IMR-90 (cell line): ENCODE measurements at regions not wholly inside any gene's neighbourhood (a gene's known extent, or its start where the extent isn't known, plus 50 kb on each side); places are given as distances from the start of the nearest gene placed in this dataset.

Experiments
- ATAC-seq: fragments of 200-7000 bp; cut with Tn5 transposase; 2 replicates; pipeline ENCODE4 v1.9.1; 2020; ENCODE audit warnings: low read depth, mild to moderate bottlenecking, moderate library complexity
- BruUV-seq: library from RNA; stranded (reverse); fragments of 400-500 nt; replicated peaks from 2 replicates; lab custom pipeline; 2021; lab: Mats Ljungman, UMichigan
- CTCF ChIA-PET: fragments of 300-600 bp; formaldehyde crosslinking; extraction: SDS; loops from one replicate; lab custom pipeline; 2021; ENCODE audit warnings: antibody characterized with exemption; lab: Yijun Ruan, JAX
- POLR2A ChIA-PET: fragments of 300-600 bp; sonication (Branson Sonifier 250); formaldehyde crosslinking; loops from one replicate; lab custom pipeline; 2022; ENCODE audit warnings: antibody characterized with exemption; ENCODE audit not compliant: unreplicated experiment; lab: Charles Lee
- DNase-seq: peaks from one replicate; pipeline ENCODE4 v3.0.0; 2013
- H2AFZ ChIP-seq: replicated peaks from 2 replicates; pipeline ENCODE3; 2013; ENCODE audit warnings: low read length, mild to moderate bottlenecking; ENCODE audit not compliant: poor library complexity
- H2AK5ac ChIP-seq: 2 replicates; pipeline ENCODE4 v1.6.1; 2013; ENCODE audit warnings: low read depth, low read length, inconsistent platforms
- H2AK9ac ChIP-seq: replicated peaks from 2 replicates; pipeline ENCODE3; 2013; ENCODE audit warnings: mild to moderate bottlenecking, low read depth, low read length, moderate library complexity; ENCODE audit not compliant: poor library complexity
- H2BK120ac ChIP-seq: 2 replicates; pipeline ENCODE4 v1.6.1; 2013; ENCODE audit warnings: low read depth, low read length, inconsistent platforms
- H2BK15ac ChIP-seq: 3 replicates; pipeline ENCODE4 v1.6.1; 2013; ENCODE audit warnings: low read depth, low read length, inconsistent platforms
- H2BK20ac ChIP-seq: 2 replicates; pipeline ENCODE4 v1.6.1; 2013; ENCODE audit warnings: low read depth, mild to moderate bottlenecking, inconsistent platforms, low read length, moderate library complexity
- H2BK5ac ChIP-seq: 2 replicates; pipeline ENCODE4 v1.6.1; 2013; ENCODE audit warnings: mild to moderate bottlenecking, low read depth, low read length, inconsistent platforms; ENCODE audit not compliant: poor library complexity, severe bottlenecking
- H3K14ac ChIP-seq: replicated peaks from 2 replicates; pipeline ENCODE4 v1.6.1; 2013; ENCODE audit warnings: low read depth, low read length, inconsistent platforms
- H3K18ac ChIP-seq: 2 replicates; pipeline ENCODE4 v1.6.1; 2013; ENCODE audit warnings: low read depth, low read length, control low read depth
- H3K23ac ChIP-seq: 2 replicates; pipeline ENCODE4 v1.6.1; 2013; ENCODE audit warnings: low read depth, low read length, inconsistent platforms
- H3K27ac ChIP-seq: 2 replicates; pipeline ENCODE4 v1.5.1; 2013; ENCODE audit warnings: mild to moderate bottlenecking, control low read depth, low read length; ENCODE audit not compliant: insufficient read depth
- H3K27me3 ChIP-seq: 2 replicates; pipeline ENCODE4 v1.6.1; 2013; ENCODE audit warnings: low read length; ENCODE audit not compliant: control insufficient read depth, insufficient read depth
- H3K36me3 ChIP-seq: 2 replicates; pipeline ENCODE4 v1.6.1; 2013; ENCODE audit warnings: low read length, mixed read lengths; ENCODE audit not compliant: control insufficient read depth, insufficient read depth
- H3K4ac ChIP-seq: 2 replicates; pipeline ENCODE4 v1.6.1; 2013; ENCODE audit warnings: low read depth, low read length, inconsistent platforms
- H3K4me1 ChIP-seq: 2 replicates; pipeline ENCODE4 v1.6.1; 2013; ENCODE audit warnings: low read length, mixed read lengths; ENCODE audit not compliant: control insufficient read depth, insufficient read depth
- H3K4me2 ChIP-seq: 2 replicates; pipeline ENCODE4 v1.6.1; 2013; ENCODE audit warnings: low read depth, mild to moderate bottlenecking, control low read depth, low read length, moderate library complexity
- H3K4me3 ChIP-seq: 2 replicates; pipeline ENCODE4 v1.5.1; 2013; ENCODE audit warnings: low read depth, mild to moderate bottlenecking, control low read depth, low read length, moderate library complexity; ENCODE audit not compliant: insufficient read depth
- H3K56ac ChIP-seq: 2 replicates; pipeline ENCODE4 v1.6.1; 2013; ENCODE audit warnings: low read length, inconsistent platforms; ENCODE audit not compliant: insufficient read depth; ENCODE audit errors: extremely low read depth
- H3K79me1 ChIP-seq, 2 experiments: 2 replicates each; pipeline ENCODE4 v1.6.1; 2013; ENCODE audit warnings: low read length in 2 of 2, inconsistent platforms in 1 of 2, low read depth in 1 of 2
- H3K9ac ChIP-seq: 2 replicates; pipeline ENCODE4 v1.6.1; 2013; ENCODE audit warnings: low read depth, low read length, control low read depth
- H3K9me1 ChIP-seq: 2 replicates; pipeline ENCODE4 v1.6.1; 2013; ENCODE audit warnings: low read length, inconsistent platforms; ENCODE audit not compliant: insufficient read depth
- H3K9me3 ChIP-seq: 2 replicates; pipeline ENCODE4 v1.6.1; 2013; ENCODE audit warnings: low read length; ENCODE audit not compliant: control insufficient read depth, insufficient read depth
- H4K20me1 ChIP-seq: 2 replicates; pipeline ENCODE4 v1.6.1; 2013; ENCODE audit warnings: low read length, inconsistent platforms; ENCODE audit not compliant: insufficient read depth
- H4K5ac ChIP-seq: 2 replicates; pipeline ENCODE4 v1.6.1; 2013; ENCODE audit warnings: mild to moderate bottlenecking, low read depth, low read length, control low read depth
- H4K8ac ChIP-seq, 2 experiments: 2 replicates each; pipeline ENCODE4 v1.6.1; 2013; ENCODE audit warnings: low read depth in 2 of 2, low read length in 2 of 2, control low read depth in 1 of 2, inconsistent platforms in 1 of 2
- H4K91ac ChIP-seq: 2 replicates; pipeline ENCODE4 v1.6.1; 2013; ENCODE audit warnings: low read depth, low read length, inconsistent platforms; ENCODE audit not compliant: insufficient read depth
- CEBPB ChIP-seq: IDR thresholded peaks from 2 replicates; pipeline ENCODE4 v1.6.1; 2012; ENCODE audit warnings: low read depth, low read length, improper control_type of control experiment
- FOS ChIP-seq: fragments of 150-350 bp; IDR thresholded peaks from 2 replicates; pipeline ENCODE4 v1.6.1; 2016; ENCODE audit warnings: low read depth, low read length
- MAFK ChIP-seq: IDR thresholded peaks from 2 replicates; pipeline ENCODE4 v1.6.1; 2012; ENCODE audit warnings: low read depth, low read length, improper control_type of control experiment
- NFE2L2 ChIP-seq: fragments of 150-350 bp; IDR thresholded peaks from 2 replicates; pipeline ENCODE4 v1.6.1; 2016; ENCODE audit warnings: low read depth, mild to moderate bottlenecking, low read length
- POLR2A ChIP-seq: IDR thresholded peaks from 2 replicates; pipeline ENCODE4 v1.6.1; 2012; ENCODE audit warnings: mild to moderate bottlenecking, low read depth, low read length
- RAD21 ChIP-seq: IDR thresholded peaks from 2 replicates; pipeline ENCODE4 v1.6.1; 2012; ENCODE audit warnings: low read length, improper control_type of control experiment
- RCOR1 ChIP-seq: IDR thresholded peaks from 2 replicates; pipeline ENCODE4 v1.6.1; 2012; ENCODE audit warnings: mild to moderate bottlenecking, low read length, improper control_type of control experiment; ENCODE audit not compliant: insufficient replicate concordance
- SMC3 ChIP-seq: fragments of 150-350 bp; IDR thresholded peaks from 2 replicates; pipeline ENCODE4 v1.6.1; 2016; ENCODE audit warnings: low read depth, mild to moderate bottlenecking, antibody characterized with exemption, low read length, moderate library complexity
- WGBS, 2 experiments: methylation state at CpG; one replicate each; pipeline versions ENCODE4 v1.1.5 to v1.1.7; 2013; ENCODE audit warnings: missing lambda C conversion rate in 2 of 2; ENCODE audit not compliant: insufficient read length in 1 of 2; ENCODE audit errors: extremely low coverage in 2 of 2; 5-methylcytosine and 5-hydroxymethylcytosine counted together
- dilution Hi-C: fragments of 300-500 bp; cut with HindIII; formaldehyde crosslinking; loops from one replicate; pipeline ENCODE4 v1.14.3; 2018; ENCODE audit warnings: low sequenced_read_pairs; ENCODE audit not compliant: unreplicated experiment
- in situ Hi-C: fragments of 300-500 bp; cut with MboI; formaldehyde crosslinking; loops from 3 replicates; pipeline ENCODE4 v1.14.3; 2019; ENCODE audit warnings: low sequenced_read_pairs, inconsistent platforms, mixed read lengths
- intact Hi-C: fragments of 100-400 bp; cut with micrococcal nuclease; formaldehyde crosslinking; loops from 2 replicates; pipeline ENCODE4 v1.10.0; 2022
- TF ChIP-seq, protein P1 (sequence below): conservative IDR thresholded peaks from 2 replicates; pipeline ENCODE4 v1.5.1; 2012; ENCODE audit warnings: mild to moderate bottlenecking, low read depth, low read length, improper control_type of control experiment
- TF ChIP-seq, protein P2 (sequence below): fragments of 150-350 bp; IDR thresholded peaks from 2 replicates; pipeline ENCODE4 v1.6.1; 2016; ENCODE audit warnings: low read depth, mild to moderate bottlenecking, low read length, moderate library complexity, borderline replicate concordance

DNA sequence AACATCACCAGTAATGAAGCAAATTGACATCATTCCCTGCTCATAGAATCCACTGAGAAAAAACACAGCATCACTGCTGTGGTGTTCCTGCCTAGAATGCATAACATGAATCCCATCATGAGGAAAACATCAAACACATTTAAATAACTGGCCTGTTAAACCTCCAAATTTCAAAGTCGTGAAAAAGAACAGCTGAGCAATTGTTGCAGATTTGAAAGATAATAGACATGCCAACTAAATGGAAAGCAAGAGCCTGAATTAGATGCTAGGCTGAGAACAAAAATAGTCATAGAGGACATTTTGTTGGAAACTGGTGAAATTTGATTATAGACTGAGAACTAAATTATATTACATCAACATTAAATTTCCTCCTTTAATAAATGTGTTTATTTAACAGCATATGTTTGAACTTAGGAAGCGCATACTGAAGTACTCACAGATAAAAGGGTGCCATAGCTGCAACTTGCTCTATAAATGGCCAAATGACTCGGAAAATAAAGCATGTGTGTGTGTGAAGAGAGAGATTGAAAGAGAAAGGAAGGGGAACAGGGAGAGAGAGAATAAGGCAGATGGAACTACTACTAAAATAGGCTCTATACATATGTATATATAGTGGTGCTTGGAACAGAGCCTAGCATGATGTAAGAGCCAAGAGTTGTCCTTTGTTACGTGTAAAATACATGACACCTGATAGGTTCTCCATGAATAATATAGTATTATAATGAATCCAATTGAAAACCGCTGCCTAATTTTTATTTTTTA lies 305.0 kb upstream of the MON1B start:
- intact Hi-C loops (no loop called here), dilution Hi-C loops (no loop called here), in situ Hi-C loops (no loop called here)
- no CpG with 5 or more reads among the region's 5 CpGs for WGBS, 2 experiments
- H4K8ac ChIP-seq = no peak overlapping the region
- H2AK5ac ChIP-seq = no peak overlapping the region
- H3K4ac ChIP-seq = no peak overlapping the region
- no peaks in the 10 kb centered on the region for H3K79me1 ChIP-seq
- no peak overlapping the region for H4K91ac ChIP-seq
- no peaks in the 10 kb centered on the region for H4K20me1 ChIP-seq
- DNase-seq (no peak), ATAC-seq (no peak)
- no peak overlapping the region for H2BK5ac ChIP-seq
- no TSS peak for BruUV-seq
- no peak overlapping the region for H3K27ac ChIP-seq
- no peaks in the 10 kb centered on the region for H3K9me1 ChIP-seq
- no peak overlapping the region for H3K18ac ChIP-seq
- H3K14ac ChIP-seq = no peak overlapping the region
- H3K4me2 ChIP-seq = no peak overlapping the region
- H3K4me1 ChIP-seq = no peaks in the 10 kb centered on the region
- H3K9ac ChIP-seq = no peak overlapping the region
- H3K4me3 ChIP-seq = no peak overlapping the region
- H3K56ac ChIP-seq = no peak overlapping the region
- TF ChIP-seq FOS (no peak), MAFK (no peak), NFE2L2 (no peak), POLR2A (no peak), RCOR1 (no peak), SMC3 (no peak), CEBPB (no peak), RAD21 (no peak)
- TF ChIP-seq, protein P1, sequence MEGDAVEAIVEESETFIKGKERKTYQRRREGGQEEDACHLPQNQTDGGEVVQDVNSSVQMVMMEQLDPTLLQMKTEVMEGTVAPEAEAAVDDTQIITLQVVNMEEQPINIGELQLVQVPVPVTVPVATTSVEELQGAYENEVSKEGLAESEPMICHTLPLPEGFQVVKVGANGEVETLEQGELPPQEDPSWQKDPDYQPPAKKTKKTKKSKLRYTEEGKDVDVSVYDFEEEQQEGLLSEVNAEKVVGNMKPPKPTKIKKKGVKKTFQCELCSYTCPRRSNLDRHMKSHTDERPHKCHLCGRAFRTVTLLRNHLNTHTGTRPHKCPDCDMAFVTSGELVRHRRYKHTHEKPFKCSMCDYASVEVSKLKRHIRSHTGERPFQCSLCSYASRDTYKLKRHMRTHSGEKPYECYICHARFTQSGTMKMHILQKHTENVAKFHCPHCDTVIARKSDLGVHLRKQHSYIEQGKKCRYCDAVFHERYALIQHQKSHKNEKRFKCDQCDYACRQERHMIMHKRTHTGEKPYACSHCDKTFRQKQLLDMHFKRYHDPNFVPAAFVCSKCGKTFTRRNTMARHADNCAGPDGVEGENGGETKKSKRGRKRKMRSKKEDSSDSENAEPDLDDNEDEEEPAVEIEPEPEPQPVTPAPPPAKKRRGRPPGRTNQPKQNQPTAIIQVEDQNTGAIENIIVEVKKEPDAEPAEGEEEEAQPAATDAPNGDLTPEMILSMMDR = no peak
- TF ChIP-seq, protein P2, sequence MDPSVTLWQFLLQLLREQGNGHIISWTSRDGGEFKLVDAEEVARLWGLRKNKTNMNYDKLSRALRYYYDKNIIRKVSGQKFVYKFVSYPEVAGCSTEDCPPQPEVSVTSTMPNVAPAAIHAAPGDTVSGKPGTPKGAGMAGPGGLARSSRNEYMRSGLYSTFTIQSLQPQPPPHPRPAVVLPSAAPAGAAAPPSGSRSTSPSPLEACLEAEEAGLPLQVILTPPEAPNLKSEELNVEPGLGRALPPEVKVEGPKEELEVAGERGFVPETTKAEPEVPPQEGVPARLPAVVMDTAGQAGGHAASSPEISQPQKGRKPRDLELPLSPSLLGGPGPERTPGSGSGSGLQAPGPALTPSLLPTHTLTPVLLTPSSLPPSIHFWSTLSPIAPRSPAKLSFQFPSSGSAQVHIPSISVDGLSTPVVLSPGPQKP = no peak
- H2BK120ac ChIP-seq = no peak overlapping the region
- H2AFZ ChIP-seq = no peak overlapping the region
- no peaks in the 10 kb centered on the region for H3K36me3 ChIP-seq
- H3K23ac ChIP-seq = no peak overlapping the region
- H2BK15ac ChIP-seq = no peak overlapping the region
- H2AK9ac ChIP-seq = no peak overlapping the region
- no peaks in the 10 kb centered on the region for H3K27me3 ChIP-seq
- H4K5ac ChIP-seq = no peak overlapping the region
- H3K9me3 ChIP-seq = no peaks in the 10 kb centered on the region
- H2BK20ac ChIP-seq = no peak overlapping the region
- CTCF ChIA-PET = no interaction called here
- POLR2A ChIA-PET = no interaction called here
